M059J (cell line): ENCODE measurements at regions not wholly inside any gene's neighbourhood (a gene's known extent, or its start where the extent isn't known, plus 50 kb on each side); places are given as distances from the start of the nearest gene placed in this dataset.

Experiments
- DNase-seq: peaks from one replicate; pipeline ENCODE4 v3.0.0-alpha.2; 2012; ENCODE audit warnings: low read depth

- DNase-seq: no peak
Measured at GRCh38 chr11:134008634-134009071, 51.9 kb upstream of the IGSF9B start.

- no peak for DNase-seq
Measured at GRCh38 chr11:134013518-134013917, 55.4 kb upstream of the JAM3 start.

GRCh38 chr11:134014511-134014910 lies 54.4 kb upstream of the JAM3 start:
- peak; percentile 42 for DNase-seq

- DNase-seq: no peak
Measured at GRCh38 chr11:134015556-134015955, 53.3 kb upstream of the JAM3 start.

GRCh38 chr11:134017511-134018430 lies 51.1 kb upstream of the JAM3 start:
- no peak for DNase-seq
